Heart left ventricle (tissue), 16 donors: ENCODE measurements at regions not wholly inside any gene's neighbourhood (a gene's known extent, or its start where the extent isn't known, plus 50 kb on each side); places are given as distances from the start of the nearest gene placed in this dataset.

Experiments used
- ATAC-seq, 4 donors: fragments of 200-7000 bp; cut with Tn5 transposase; one replicate each; pipeline ENCODE4 v1.9.1; 2020 to 2022; ENCODE audit warnings: moderate library complexity in 4 of 4, mild to moderate bottlenecking in 3 of 4, moderate number of reproducible peaks in 1 of 4
- DNase-seq, 5 donors: peaks; one replicate each; pipeline ENCODE4 v3.0.0-alpha.2; 2020
- H3K27ac ChIP-seq, 12 donors: fragments of 200-600 bp; sonication (generic) in 4 of 12; one replicate each; pipeline versions ENCODE4 v1.5.0 to v1.8.0; 2016 to 2022; ENCODE audit warnings: mild to moderate bottlenecking in 2 of 12
- H3K27me3 ChIP-seq, 9 donors: fragments of 200-600 bp; sonication (generic) in 2 of 9; one replicate each; pipeline versions ENCODE4 v1.5.1 to v1.8.0; 2016 to 2022; ENCODE audit warnings: mild to moderate bottlenecking in 3 of 9
- H3K36me3 ChIP-seq, 9 donors: fragments of 200-600 bp; sonication (generic) in 2 of 9; one replicate each; pipeline versions ENCODE4 v1.5.0 to v1.8.0; 2018 to 2022; ENCODE audit warnings: mild to moderate bottlenecking in 2 of 9
- H3K4me1 ChIP-seq, 12 donors: fragments of 200-600 bp; sonication (generic) in 4 of 12; one replicate each; pipeline versions ENCODE4 v1.5.0 to v1.8.0; 2016 to 2022; ENCODE audit warnings: mild to moderate bottlenecking in 3 of 12
- H3K4me3 ChIP-seq, 12 donors: fragments of 200-600 bp; sonication (generic) in 4 of 12; one replicate each; pipeline versions ENCODE4 v1.5.0 to v1.8.0; 2017 to 2022; ENCODE audit warnings: mild to moderate bottlenecking in 9 of 12, moderate library complexity in 4 of 12
- H3K9me3 ChIP-seq, 12 donors: fragments of 200-600 bp; sonication (generic) in 4 of 12; one replicate each; pipeline versions ENCODE4 v1.5.0 to v1.8.0; 2016 to 2022; ENCODE audit warnings: mild to moderate bottlenecking in 1 of 12
- CTCF ChIP-seq, 12 donors: fragments of 200-600 bp; sonication (generic) in 4 of 12; IDR thresholded peaks; one replicate each; pipeline versions ENCODE4 v1.5.0 to v1.8.0; 2018 to 2022; ENCODE audit warnings: antibody characterized with exemption in 12 of 12, mild to moderate bottlenecking in 5 of 12
- POLR2A ChIP-seq, 2 donors: fragments of 450-650 bp; IDR thresholded peaks; one replicate each; pipeline ENCODE4 v1.6.1; 2017; ENCODE audit warnings: antibody characterized with exemption in 2 of 2, mild to moderate bottlenecking in 2 of 2, moderate library complexity in 2 of 2
- WGBS, 4 donors: extraction: QIAGEN DNeasy Blood & Tissue Kit in 2 of 4; methylation state at CpG; one replicate each; pipeline versions ENCODE4 v1.1.5 to v1.1.7; 2013 to 2018; 5-methylcytosine and 5-hydroxymethylcytosine counted together
- intact Hi-C, 10 donors: fragments of 100-400 bp; cut with DNase I; formaldehyde crosslinking; loops; one replicate each; pipeline versions ENCODE4 v1.11.1 to v1.14.2; 2022
- donor health status: ischemic (EF 13 %, LVEDD 7.1; RV severe dilation, severe dysfunction).
- donor health status: healthy with polysubstance abuse.
- donor health status: DM: no; HTN: yes; CAD: no.
- donor health status: DM: no; HTN: no; CAD: no.
- donor health status: ischemic (EF 25% LVEDD 6.9; RV normal size, moderate dysfunction).
- donor health status: ischemic (EF 25% LVEDD 5.7; RV mildly dilated, moderate dysfunction).
- donor health status: healthy.
- donor health status: DM: yes; HTN: yes; CAD: no.
- donor health status: ischemic (EF 35%, LVEDD 5.7; RV mildly dilated, moderate dysfunction).
- donor health status: nonischemic (EF 11% LVEDD 7.7; RV severe dilation, severe dysfunction).
- donor health status: DM: yes; HTN: yes; CAD: no.
- donor health status: PGD.
- donor health status: ischemic (EF 29% LVEDD 5.4; RV normal size, mild dysfunction).
- donor health status: nonischemic (EF 23%, LVEDD 6.1; RV moderate dilation, normal function).

- 73 to 78% (median 75%) methylated on average over 12 of the region's 12 CpGs for WGBS, 4 donors
- H3K4me3 ChIP-seq, result no peak overlapping the region
- H3K4me1 ChIP-seq, result no peaks in the 10 kb centered on the region
- peaks cover 0 to 4% (median 0%) of the 10 kb centered on the region in 12 donors for H3K9me3 ChIP-seq
- intact Hi-C loops, result no loop called here
- peaks cover 0 to 40% (median 6%) of the 10 kb centered on the region in 9 donors for H3K27me3 ChIP-seq
- H3K27ac ChIP-seq, result no peak overlapping the region
- TF ChIP-seq CTCF (IDR thresholded peaks at IDR 0.05), result no peak
- TF ChIP-seq POLR2A (IDR thresholded peaks at IDR 0.05), result no peak
- ATAC-seq (no peak), DNase-seq (no peak)
- no peaks in the 10 kb centered on the region for H3K36me3 ChIP-seq
Measured at GRCh38 chr9:1916655-1917054, 98.5 kb upstream of the SMARCA2 start.

GRCh38 chr9:1917396-1917935 lies 97.7 kb upstream of the SMARCA2 start:
- no peak for TF ChIP-seq CTCF (IDR thresholded peaks at IDR 0.05)
- no peak for TF ChIP-seq POLR2A (IDR thresholded peaks at IDR 0.05)
- DNase-seq, result no peak
- ATAC-seq, result no peak
- WGBS, 4 donors, result 47 to 60% (median 56%) methylated on average over 11 of the region's 11 CpGs
- Histone ChIP-seq H3K27me3 (peaks cover 0 to 40% (median 6%) of the 10 kb centered on the region in 9 donors), H3K4me3 (no peak overlapping the region), H3K27ac (no peak overlapping the region), H3K4me1 (no peaks in the 10 kb centered on the region), H3K36me3 (no peaks in the 10 kb centered on the region), H3K9me3 (peaks cover 0 to 2% (median 0%) of the 10 kb centered on the region in 12 donors)
- intact Hi-C loops, result no loop called here

- H3K4me3 ChIP-seq, result no peak overlapping the region
- H3K27ac ChIP-seq, result no peak overlapping the region
- H3K4me1 ChIP-seq, result no peaks in the 10 kb centered on the region
- peaks cover 0 to 40% (median 6%) of the 10 kb centered on the region in 9 donors for H3K27me3 ChIP-seq
- no peaks in the 10 kb centered on the region for H3K9me3 ChIP-seq
- ATAC-seq (no peak), DNase-seq (no peak)
- 65 to 82% (median 69%) methylated on average over 3 of the region's 3 CpGs for WGBS, 4 donors
- H3K36me3 ChIP-seq, result no peaks in the 10 kb centered on the region
- TF ChIP-seq POLR2A (IDR thresholded peaks at IDR 0.05), result no peak
- TF ChIP-seq CTCF (IDR thresholded peaks at IDR 0.05), result no peak
- intact Hi-C loops, result no loop called here
Measured at GRCh38 chr9:1918108-1918507, 97.0 kb upstream of the SMARCA2 start.

- TF ChIP-seq POLR2A (IDR thresholded peaks at IDR 0.05), result no peak
- TF ChIP-seq CTCF (IDR thresholded peaks at IDR 0.05), result no peak
- no peak overlapping the region for H3K27ac ChIP-seq
- WGBS, 4 donors, result 77 to 82% (median 80%) methylated on average over 5 of the region's 5 CpGs
- no peak for ATAC-seq
- H3K36me3 ChIP-seq, result no peaks in the 10 kb centered on the region
- no peak overlapping the region for H3K4me3 ChIP-seq
- H3K27me3 ChIP-seq, result peaks cover 0 to 40% (median 6%) of the 10 kb centered on the region in 9 donors
- intact Hi-C loops, result no loop called here
- no peaks in the 10 kb centered on the region for H3K4me1 ChIP-seq
- H3K9me3 ChIP-seq, result no peaks in the 10 kb centered on the region
- DNase-seq, result no peak
Measured at GRCh38 chr9:1918622-1919021, 96.5 kb upstream of the SMARCA2 start.
